ENCODE measurements at regions not wholly inside any gene's neighbourhood (a gene's known extent, or its start where the extent isn't known, plus 50 kb on each side); places are given as distances from the start of the nearest gene placed in this dataset.

- no peak for ATAC-seq (ENCODE audit: insufficient read depth, low read depth)
- Histone ChIP-seq H3K9ac (ENCODE audit: low read depth, low read length) (no peak overlapping the region), H3K4me3 (ENCODE audit: low read depth in 1 of 2, low read length in 2 of 2) (no peak overlapping the region), H3K79me2 (ENCODE audit: insufficient read depth, low read length) (no peaks in the 10 kb centered on the region), H3K4me2 (ENCODE audit: insufficient read depth, low read length) (no peak overlapping the region), H3K27me3 (ENCODE audit: insufficient read depth, low read length, poor library complexity) (no peaks in the 10 kb centered on the region), H3K9me3 (ENCODE audit: insufficient read depth, low read length, severe bottlenecking) (no peaks in the 10 kb centered on the region), H4K20me1 (ENCODE audit: insufficient read depth, low read length) (no peaks in the 10 kb centered on the region), H3K27ac (ENCODE audit: low read length) (no peak overlapping the region), H2AFZ (ENCODE audit: low read depth, low read length) (no peak overlapping the region), H3K4me1 (ENCODE audit: insufficient read depth, low read length) (no peaks in the 10 kb centered on the region), H3K36me3 (ENCODE audit: insufficient read depth, low read length) (no peaks in the 10 kb centered on the region)
- TF ChIP-seq CTCF (IDR thresholded peaks at IDR 0.05; ENCODE audit: borderline replicate concordance, extremely low read depth, low read length, poor library complexity, severe bottlenecking) = no peak
- TF ChIP-seq EZH2 (IDR thresholded peaks at IDR 0.05; ENCODE audit: borderline replicate concordance, low read depth, low read length, severe bottlenecking) = no peak
- no peak for DNase-seq
Measured at GRCh38 chr5:23405316-23406068, 101.9 kb upstream of the PRDM9 start.

- Histone ChIP-seq H3K36me3 (ENCODE audit: insufficient read depth, low read length) (no peaks in the 10 kb centered on the region), H2AFZ (ENCODE audit: low read depth, low read length) (no peak overlapping the region), H3K79me2 (ENCODE audit: insufficient read depth, low read length) (no peaks in the 10 kb centered on the region), H3K9me3 (ENCODE audit: insufficient read depth, low read length, severe bottlenecking) (no peaks in the 10 kb centered on the region), H3K4me1 (ENCODE audit: insufficient read depth, low read length) (no peaks in the 10 kb centered on the region), H3K27ac (ENCODE audit: low read length) (no peak overlapping the region), H3K4me2 (ENCODE audit: insufficient read depth, low read length) (no peak overlapping the region), H3K4me3 (ENCODE audit: low read depth in 1 of 2, low read length in 2 of 2) (no peak overlapping the region), H3K9ac (ENCODE audit: low read depth, low read length) (no peak overlapping the region), H3K27me3 (ENCODE audit: insufficient read depth, low read length, poor library complexity) (no peaks in the 10 kb centered on the region), H4K20me1 (ENCODE audit: insufficient read depth, low read length) (no peaks in the 10 kb centered on the region)
- ATAC-seq (ENCODE audit: insufficient read depth, low read depth) (no peak), DNase-seq (no peak)
- TF ChIP-seq CTCF (IDR thresholded peaks at IDR 0.05; ENCODE audit: borderline replicate concordance, extremely low read depth, low read length, poor library complexity, severe bottlenecking) (no peak), EZH2 (IDR thresholded peaks at IDR 0.05; ENCODE audit: borderline replicate concordance, low read depth, low read length, severe bottlenecking) (no peak)
Measured at GRCh38 chr5:23402585-23402984, 104.8 kb upstream of the PRDM9 start.

GRCh38 chr5:23400951-23401350 lies 106.5 kb upstream of the PRDM9 start:
- DNase-seq = no peak
- TF ChIP-seq CTCF (IDR thresholded peaks at IDR 0.05; ENCODE audit: borderline replicate concordance, extremely low read depth, low read length, poor library complexity, severe bottlenecking) (no peak), EZH2 (IDR thresholded peaks at IDR 0.05; ENCODE audit: borderline replicate concordance, low read depth, low read length, severe bottlenecking) (no peak)
- Histone ChIP-seq H3K36me3 (ENCODE audit: insufficient read depth, low read length) (no peaks in the 10 kb centered on the region), H3K79me2 (ENCODE audit: insufficient read depth, low read length) (no peaks in the 10 kb centered on the region), H4K20me1 (ENCODE audit: insufficient read depth, low read length) (no peaks in the 10 kb centered on the region), H2AFZ (ENCODE audit: low read depth, low read length) (no peak overlapping the region), H3K4me2 (ENCODE audit: insufficient read depth, low read length) (no peak overlapping the region), H3K27ac (ENCODE audit: low read length) (no peak overlapping the region), H3K4me1 (ENCODE audit: insufficient read depth, low read length) (no peaks in the 10 kb centered on the region), H3K9me3 (ENCODE audit: insufficient read depth, low read length, severe bottlenecking) (no peaks in the 10 kb centered on the region), H3K4me3 (ENCODE audit: low read depth in 1 of 2, low read length in 2 of 2) (no peak overlapping the region), H3K27me3 (ENCODE audit: insufficient read depth, low read length, poor library complexity) (no peaks in the 10 kb centered on the region), H3K9ac (ENCODE audit: low read depth, low read length) (no peak overlapping the region)
- no peak for ATAC-seq (ENCODE audit: insufficient read depth, low read depth)

Data from DND-41 (cell line).